Neural progenitor cell (in vitro differentiated cells): ENCODE measurements at regions not wholly inside any gene's neighbourhood (a gene's known extent, or its start where the extent isn't known, plus 50 kb on each side); places are given as distances from the start of the nearest gene placed in this dataset.

Experiments
- EZH2 ChIP-seq: fragments of 200-600 bp; sonication (generic); IDR thresholded peaks from 2 replicates; pipeline ENCODE4 v1.6.1; 2017; ENCODE audit warnings: antibody characterized with exemption, mild to moderate bottlenecking, moderate library complexity
- EZH2phosphoT487 ChIP-seq: fragments of 200-600 bp; sonication (generic); IDR thresholded peaks from 2 replicates; pipeline ENCODE4 v1.6.1; 2017; ENCODE audit warnings: antibody characterized with exemption
- TF ChIP-seq, protein P1 (sequence below): fragments of 200-600 bp; sonication (generic); IDR thresholded peaks from 2 replicates; pipeline ENCODE4 v1.5.1; 2017; ENCODE audit warnings: antibody characterized with exemption, mild to moderate bottlenecking

DNA sequence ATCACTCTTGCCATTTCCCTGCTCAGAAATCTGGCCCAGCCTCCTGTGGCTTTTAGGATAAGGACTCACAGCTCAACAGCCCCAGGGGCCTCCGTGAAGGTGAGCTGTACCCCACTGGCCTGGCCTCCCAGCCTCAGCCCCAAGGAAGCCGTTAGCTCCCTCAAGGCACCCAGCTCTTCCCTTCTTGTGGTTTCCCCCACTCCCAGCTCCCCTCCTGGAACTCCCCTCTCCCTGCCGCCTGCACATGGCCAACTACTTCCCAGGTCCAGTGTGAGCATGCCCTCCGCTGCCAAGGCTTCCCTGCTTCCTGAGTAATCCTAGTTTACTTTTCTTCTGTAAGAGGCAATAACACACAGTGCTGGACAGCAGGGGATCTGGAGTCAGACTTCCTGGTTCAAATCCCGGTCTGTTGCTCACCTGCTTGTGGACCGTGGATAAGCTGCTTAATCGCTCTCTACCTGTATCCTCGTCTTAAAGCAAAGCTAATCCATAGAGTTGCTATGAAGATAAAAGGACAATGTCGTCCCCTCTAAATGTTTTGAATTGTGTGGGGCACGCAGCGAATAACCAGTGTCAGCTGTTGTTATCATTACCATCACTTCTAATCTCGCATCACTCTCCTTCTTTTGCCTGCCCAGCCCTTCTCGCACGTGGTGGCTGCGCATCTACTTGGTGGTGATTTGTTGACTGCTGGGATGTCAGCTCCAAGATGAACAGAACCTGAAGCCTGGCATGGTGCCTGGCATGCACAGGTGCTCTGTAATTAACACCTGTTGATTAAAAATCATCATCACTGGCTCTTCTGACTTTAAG, 86.6 kb downstream of the C5orf15 start:
- TF ChIP-seq EZH2 (no peak), EZH2phosphoT487 (no peak)
- TF ChIP-seq, protein P1, sequence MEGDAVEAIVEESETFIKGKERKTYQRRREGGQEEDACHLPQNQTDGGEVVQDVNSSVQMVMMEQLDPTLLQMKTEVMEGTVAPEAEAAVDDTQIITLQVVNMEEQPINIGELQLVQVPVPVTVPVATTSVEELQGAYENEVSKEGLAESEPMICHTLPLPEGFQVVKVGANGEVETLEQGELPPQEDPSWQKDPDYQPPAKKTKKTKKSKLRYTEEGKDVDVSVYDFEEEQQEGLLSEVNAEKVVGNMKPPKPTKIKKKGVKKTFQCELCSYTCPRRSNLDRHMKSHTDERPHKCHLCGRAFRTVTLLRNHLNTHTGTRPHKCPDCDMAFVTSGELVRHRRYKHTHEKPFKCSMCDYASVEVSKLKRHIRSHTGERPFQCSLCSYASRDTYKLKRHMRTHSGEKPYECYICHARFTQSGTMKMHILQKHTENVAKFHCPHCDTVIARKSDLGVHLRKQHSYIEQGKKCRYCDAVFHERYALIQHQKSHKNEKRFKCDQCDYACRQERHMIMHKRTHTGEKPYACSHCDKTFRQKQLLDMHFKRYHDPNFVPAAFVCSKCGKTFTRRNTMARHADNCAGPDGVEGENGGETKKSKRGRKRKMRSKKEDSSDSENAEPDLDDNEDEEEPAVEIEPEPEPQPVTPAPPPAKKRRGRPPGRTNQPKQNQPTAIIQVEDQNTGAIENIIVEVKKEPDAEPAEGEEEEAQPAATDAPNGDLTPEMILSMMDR, result no peak
